Glutamatergic neuron (in vitro differentiated cells): ENCODE measurements at regions not wholly inside any gene's neighbourhood (a gene's known extent, or its start where the extent isn't known, plus 50 kb on each side); places are given as distances from the start of the nearest gene placed in this dataset.
"Not testable (repeated sequence)": the region's sequence is repeated elsewhere in the genome, so short reads cannot be mapped to it uniquely, and the experiment has no call there.

Source experiments
- DNase-seq: peaks from one replicate; pipeline ENCODE4 v3.0.0; 2022
- H3K27ac Mint-ChIP-seq: one replicate; pipeline ENCODE4 v1.8.0; 2020; ENCODE audit warnings: mild to moderate bottlenecking, mixed read lengths, inconsistent platforms; ENCODE audit not compliant: unreplicated experiment
- H3K27me3 Mint-ChIP-seq: one replicate; pipeline ENCODE4 v1.8.0; 2020; ENCODE audit warnings: mild to moderate bottlenecking, moderate library complexity, mixed read lengths, inconsistent platforms; ENCODE audit not compliant: unreplicated experiment
- H3K36me3 Mint-ChIP-seq: one replicate; pipeline ENCODE4 v1.8.0; 2020; ENCODE audit warnings: mild to moderate bottlenecking, mixed read lengths, inconsistent platforms; ENCODE audit not compliant: unreplicated experiment
- H3K4me1 Mint-ChIP-seq: one replicate; pipeline ENCODE4 v1.8.0; 2020; ENCODE audit warnings: mild to moderate bottlenecking, low read depth, mixed read lengths, inconsistent platforms; ENCODE audit not compliant: unreplicated experiment
- H3K4me3 Mint-ChIP-seq: one replicate; pipeline ENCODE4 v1.8.0; 2020; ENCODE audit warnings: mild to moderate bottlenecking, mixed read lengths, inconsistent platforms; ENCODE audit not compliant: unreplicated experiment
- H3K9me3 Mint-ChIP-seq: one replicate; pipeline ENCODE4 v1.8.0; 2020; ENCODE audit warnings: mild to moderate bottlenecking, moderate library complexity, mixed read lengths, inconsistent platforms; ENCODE audit not compliant: unreplicated experiment
- CTCF ChIP-seq: fragments of 200-600 bp; sonication (generic); IDR thresholded peaks from one replicate; pipeline ENCODE4 v1.5.0; 2021; ENCODE audit not compliant: partially characterized antibody, unreplicated experiment

GRCh38 chr4:117014236-117014635 is 71.1 kb downstream of the TRAM1L1 start:
- H3K4me1 Mint-ChIP-seq, result no peaks in the 10 kb centered on the region
- no peaks in the 10 kb centered on the region for H3K36me3 Mint-ChIP-seq
- no peak for DNase-seq
- H3K27ac Mint-ChIP-seq, result no peak overlapping the region
- H3K9me3 Mint-ChIP-seq, result no peaks in the 10 kb centered on the region
- H3K27me3 Mint-ChIP-seq, result no peaks in the 10 kb centered on the region
- no peak overlapping the region for H3K4me3 Mint-ChIP-seq
- TF ChIP-seq CTCF, result no peak

- no peak overlapping the region for H3K27ac Mint-ChIP-seq
- H3K4me3 Mint-ChIP-seq, result no peak overlapping the region
- H3K9me3 Mint-ChIP-seq, result no peaks in the 10 kb centered on the region
- DNase-seq, result no peak
- H3K36me3 Mint-ChIP-seq, result no peaks in the 10 kb centered on the region
- no peak for TF ChIP-seq CTCF
- no peaks in the 10 kb centered on the region for H3K27me3 Mint-ChIP-seq
- H3K4me1 Mint-ChIP-seq, result no peaks in the 10 kb centered on the region
Observed at GRCh38 chr4:117010671-117011070, 74.7 kb downstream of the TRAM1L1 start.

GRCh38 chr4:117001077-117001476 is 84.3 kb downstream of the TRAM1L1 start:
- no peak for TF ChIP-seq CTCF
- Mint-ChIP-seq H3K27ac (no peak overlapping the region), H3K9me3 (no peaks in the 10 kb centered on the region), H3K4me3 (no peak overlapping the region), H3K36me3 (no peaks in the 10 kb centered on the region), H3K27me3 (no peaks in the 10 kb centered on the region), H3K4me1 (no peaks in the 10 kb centered on the region)
- DNase-seq, result no peak

- Mint-ChIP-seq H3K36me3 (no peaks in the 10 kb centered on the region), H3K27me3 (no peaks in the 10 kb centered on the region), H3K9me3 (no peaks in the 10 kb centered on the region), H3K4me1 (no peaks in the 10 kb centered on the region), H3K27ac (no peak overlapping the region), H3K4me3 (no peak overlapping the region)
- no peak for DNase-seq
- no peak for TF ChIP-seq CTCF
Observed at GRCh38 chr4:116982656-116983055, 102.7 kb downstream of the TRAM1L1 start.

- not testable (repeated sequence) for H3K4me1 Mint-ChIP-seq, DNase-seq, H3K9me3 Mint-ChIP-seq, H3K27ac Mint-ChIP-seq, H3K36me3 Mint-ChIP-seq, H3K27me3 Mint-ChIP-seq, H3K4me3 Mint-ChIP-seq
Observed at GRCh38 chr4:116980436-116980835, 104.9 kb downstream of the TRAM1L1 start.

GRCh38 chr4:116959045-116959444 is 126.3 kb downstream of the TRAM1L1 start:
- no peak for TF ChIP-seq CTCF

More at GRCh38 chr4:116959045-116959444, 126.3 kb downstream of the TRAM1L1 start:
- Mint-ChIP-seq H3K36me3 (no peaks in the 10 kb centered on the region), H3K9me3 (no peaks in the 10 kb centered on the region), H3K27ac (no peak overlapping the region), H3K4me3 (no peak overlapping the region), H3K27me3 (peaks cover 2% of the 10 kb centered on the region), H3K4me1 (peaks cover 1% of the 10 kb centered on the region)
- no peak for DNase-seq
